Nephron (organoid): ENCODE measurements at regions not wholly inside any gene's neighbourhood (a gene's known extent, or its start where the extent isn't known, plus 50 kb on each side); places are given as distances from the start of the nearest gene placed in this dataset.

Experiments
- H3K27ac Mint-ChIP-seq, 3 experiments: 2 replicates each; pipeline ENCODE4 v1.8.0; 2020; ENCODE audit warnings: mixed read lengths in 3 of 3, mild to moderate bottlenecking in 2 of 3, moderate library complexity in 1 of 3
- H3K27me3 Mint-ChIP-seq: 2 replicates; pipeline ENCODE4 v1.8.0; 2021; ENCODE audit warnings: low read depth, mild to moderate bottlenecking, moderate library complexity, mixed read lengths
- H3K36me3 Mint-ChIP-seq: 2 replicates; pipeline ENCODE4 v1.8.0; 2020; ENCODE audit warnings: low read depth, mixed read lengths
- H3K4me1 Mint-ChIP-seq: 2 replicates; pipeline ENCODE4 v1.8.0; 2020; ENCODE audit warnings: mixed read lengths
- H3K4me3 Mint-ChIP-seq, 3 experiments: 2 replicates each; pipeline ENCODE4 v1.8.0; 2020; ENCODE audit warnings: mild to moderate bottlenecking in 3 of 3, mixed read lengths in 3 of 3, moderate library complexity in 2 of 3
- H3K9me3 Mint-ChIP-seq: 2 replicates; pipeline ENCODE4 v1.8.0; 2020; ENCODE audit warnings: mixed read lengths
- CTCF ChIP-seq, 3 experiments: fragments of 200-600 bp; sonication (generic); IDR thresholded peaks; one replicate each; pipeline ENCODE4 v1.5.0; 2021; ENCODE audit warnings: antibody characterized with exemption in 3 of 3; ENCODE audit not compliant: unreplicated experiment in 3 of 3

- H3K27ac Mint-ChIP-seq, result no peak overlapping the region
- TF ChIP-seq CTCF (IDR thresholded peaks at IDR 0.05; ENCODE audit: unreplicated experiment in 3 of 3), result no peak
- no peaks in the 10 kb centered on the region for H3K36me3 Mint-ChIP-seq
- H3K9me3 Mint-ChIP-seq, result peaks cover 30% of the 10 kb centered on the region
- H3K4me3 Mint-ChIP-seq, result no peak overlapping the region
- H3K4me1 Mint-ChIP-seq, result no peaks in the 10 kb centered on the region
- H3K27me3 Mint-ChIP-seq, result no peaks in the 10 kb centered on the region
Observed at GRCh38 chr11:127334466-127334865, 333.9 kb upstream of the KIRREL3 start.

GRCh38 chr11:127332896-127333295, 332.3 kb upstream of the KIRREL3 start:
- no peaks in the 10 kb centered on the region for H3K27me3 Mint-ChIP-seq
- no peak overlapping the region for H3K27ac Mint-ChIP-seq
- peaks cover 30% of the 10 kb centered on the region for H3K9me3 Mint-ChIP-seq
- no peak overlapping the region for H3K4me3 Mint-ChIP-seq
- H3K36me3 Mint-ChIP-seq, result no peaks in the 10 kb centered on the region
- TF ChIP-seq CTCF (IDR thresholded peaks at IDR 0.05; ENCODE audit: unreplicated experiment in 3 of 3), result no peak
- no peaks in the 10 kb centered on the region for H3K4me1 Mint-ChIP-seq

- no peaks in the 10 kb centered on the region for H3K36me3 Mint-ChIP-seq
- H3K4me1 Mint-ChIP-seq, result no peaks in the 10 kb centered on the region
- no peak for TF ChIP-seq CTCF (IDR thresholded peaks at IDR 0.05; ENCODE audit: unreplicated experiment in 3 of 3)
- H3K27me3 Mint-ChIP-seq, result no peaks in the 10 kb centered on the region
- H3K4me3 Mint-ChIP-seq, result no peak overlapping the region
- peaks cover 20% of the 10 kb centered on the region for H3K9me3 Mint-ChIP-seq
- no peak overlapping the region for H3K27ac Mint-ChIP-seq
Observed at GRCh38 chr11:127330044-127330443, 329.5 kb upstream of the KIRREL3 start.

- no peak overlapping the region for H3K4me3 Mint-ChIP-seq
- no peak for TF ChIP-seq CTCF (IDR thresholded peaks at IDR 0.05; ENCODE audit: unreplicated experiment in 3 of 3)
- no peaks in the 10 kb centered on the region for H3K4me1 Mint-ChIP-seq
- peaks cover 7% of the 10 kb centered on the region for H3K27me3 Mint-ChIP-seq
- no peaks in the 10 kb centered on the region for H3K9me3 Mint-ChIP-seq
- no peak overlapping the region for H3K27ac Mint-ChIP-seq
- H3K36me3 Mint-ChIP-seq, result no peaks in the 10 kb centered on the region
Observed at GRCh38 chr11:127308291-127308690, 307.7 kb upstream of the KIRREL3 start.

- Mint-ChIP-seq H3K27me3 (peaks cover 7% of the 10 kb centered on the region), H3K4me3 (no peak overlapping the region), H3K36me3 (no peaks in the 10 kb centered on the region), H3K27ac (no peak overlapping the region), H3K9me3 (no peaks in the 10 kb centered on the region), H3K4me1 (no peaks in the 10 kb centered on the region)
- no peak for TF ChIP-seq CTCF (IDR thresholded peaks at IDR 0.05; ENCODE audit: unreplicated experiment in 3 of 3)
Observed at GRCh38 chr11:127307700-127308099, 307.1 kb upstream of the KIRREL3 start.

- H3K9me3 Mint-ChIP-seq, result no peaks in the 10 kb centered on the region
- no peaks in the 10 kb centered on the region for H3K4me1 Mint-ChIP-seq
- peaks cover 7% of the 10 kb centered on the region for H3K27me3 Mint-ChIP-seq
- no peak overlapping the region for H3K27ac Mint-ChIP-seq
- TF ChIP-seq CTCF (IDR thresholded peaks at IDR 0.05; ENCODE audit: unreplicated experiment in 3 of 3), result no peak
- H3K36me3 Mint-ChIP-seq, result no peaks in the 10 kb centered on the region
- no peak overlapping the region for H3K4me3 Mint-ChIP-seq
Observed at GRCh38 chr11:127304634-127305033, 304.1 kb upstream of the KIRREL3 start.
